Gastroesophageal sphincter (tissue), 4 donors: ENCODE measurements at regions not wholly inside any gene's neighbourhood (a gene's known extent, or its start where the extent isn't known, plus 50 kb on each side); places are given as distances from the start of the nearest gene placed in this dataset.

Experiments
- ATAC-seq: fragments of 150-250 bp; one replicate; pipeline ENCODE4 v1.9.1; 2016; ENCODE audit warnings: mild to moderate bottlenecking, moderate library complexity
- H3K27ac ChIP-seq, 4 donors: fragments of 200-600 bp; sonication (generic) in 3 of 4; 1 replicate in 3 of 4; 2 replicates in 1 of 4; pipeline ENCODE4 v1.5.1; 2016 to 2019
- H3K27me3 ChIP-seq: fragments of 200-600 bp; sonication (generic); one replicate; pipeline ENCODE4 v1.5.1; 2019
- H3K36me3 ChIP-seq, 2 donors: fragments of 200-600 bp; sonication (generic); one replicate each; pipeline ENCODE4 v1.5.1; 2019; ENCODE audit warnings: control low read depth in 1 of 2
- H3K4me1 ChIP-seq, 3 donors: fragments of 200-600 bp; sonication (generic); 1 replicate in 2 of 3; 2 replicates in 1 of 3; pipeline ENCODE4 v1.5.1; 2016 to 2019; ENCODE audit warnings: control low read depth in 2 of 3
- H3K4me3 ChIP-seq, 2 donors: fragments of 200-600 bp; sonication (generic); one replicate each; pipeline ENCODE4 v1.5.1; 2019; ENCODE audit warnings: mild to moderate bottlenecking in 1 of 2, moderate library complexity in 1 of 2
- H3K9me3 ChIP-seq, 3 donors: fragments of 200-600 bp; sonication (generic); one replicate each; pipeline ENCODE4 v1.5.1; 2017 to 2019; ENCODE audit warnings: control low read depth in 2 of 3
- CTCF ChIP-seq, 4 experiments: fragments of 200-600 bp in 2 of 4; fragments of 450-650 bp in 2 of 4; sonication (generic) in 1 of 4; IDR thresholded peaks; one replicate each; pipeline ENCODE4 v1.5.1; 2017 to 2019; ENCODE audit warnings: antibody characterized with exemption in 4 of 4, mild to moderate bottlenecking in 2 of 4, moderate library complexity in 2 of 4
- EP300 ChIP-seq: sonication (generic); formaldehyde crosslinking; IDR thresholded peaks from one replicate; pipeline ENCODE4 v1.6.1; 2017; ENCODE audit warnings: antibody characterized with exemption, mild to moderate bottlenecking
- POLR2A ChIP-seq, 2 donors: fragments of 450-650 bp; IDR thresholded peaks; one replicate each; pipeline ENCODE4 v1.6.1; 2017; ENCODE audit warnings: antibody characterized with exemption in 2 of 2, mild to moderate bottlenecking in 2 of 2, moderate library complexity in 1 of 2
- POLR2AphosphoS5 ChIP-seq: sonication (generic); formaldehyde crosslinking; IDR thresholded peaks from one replicate; pipeline ENCODE4 v1.6.1; 2017; ENCODE audit warnings: antibody characterized with exemption
- WGBS, 2 donors: methylation state at CpG; one replicate each; pipeline ENCODE4 v1.1.5; 2018; ENCODE audit warnings: low coverage in 1 of 2; 5-methylcytosine and 5-hydroxymethylcytosine counted together

- Histone ChIP-seq H3K4me3 (no peak overlapping the region), H3K4me1 (peaks cover 5 to 92% (median 28%) of the 10 kb centered on the region in 3 donors), H3K36me3 (no peaks in the 10 kb centered on the region), H3K27ac (peak overlapping the region; percentile 57 to 90 (median 87)), H3K27me3 (no peaks in the 10 kb centered on the region), H3K9me3 (no peaks in the 10 kb centered on the region)
- TF ChIP-seq EP300 (no peak), CTCF (IDR thresholded peaks at IDR 0.05) (no peak), POLR2A (IDR thresholded peaks at IDR 0.05) (no peak), POLR2AphosphoS5 (no peak)
- 50 to 52% methylated on average over 7 to 8 of the region's 15 CpGs for WGBS, 2 donors
- ATAC-seq = no peak
Measured at GRCh38 chr3:194271460-194272035, 79.6 kb downstream of the CPN2 start.

GRCh38 chr3:194272221-194272620 lies 78.9 kb downstream of the CPN2 start:
- Histone ChIP-seq H3K27me3 (no peaks in the 10 kb centered on the region), H3K4me3 (no peak overlapping the region), H3K27ac (peak overlapping the region; percentile 57 to 90 (median 87)), H3K36me3 (no peaks in the 10 kb centered on the region), H3K4me1 (peaks cover 10 to 94% (median 33%) of the 10 kb centered on the region in 3 donors), H3K9me3 (no peaks in the 10 kb centered on the region)
- WGBS, 2 donors = 83 to 98% methylated on average over 1 to 5 of the region's 11 CpGs
- TF ChIP-seq EP300 (no peak), POLR2AphosphoS5 (no peak), CTCF (IDR thresholded peaks at IDR 0.05) (no peak), POLR2A (IDR thresholded peaks at IDR 0.05) (no peak)
- ATAC-seq = no peak

GRCh38 chr3:194272861-194273742 lies 78.0 kb downstream of the CPN2 start:
- 76 to 82% methylated on average over 9 to 23 of the region's 32 CpGs for WGBS, 2 donors
- H3K36me3 ChIP-seq = no peaks in the 10 kb centered on the region
- no peak for ATAC-seq
- H3K27ac ChIP-seq = peak overlapping the region in 3 of 4 donors; percentile 86 to 90 (median 88)
- no peaks in the 10 kb centered on the region for H3K9me3 ChIP-seq
- no peaks in the 10 kb centered on the region for H3K27me3 ChIP-seq
- H3K4me3 ChIP-seq = no peak overlapping the region
- TF ChIP-seq POLR2AphosphoS5 = no peak
- peaks cover 15 to 94% (median 40%) of the 10 kb centered on the region in 3 donors for H3K4me1 ChIP-seq

GRCh38 chr3:194273743-194274310 lies 77.3 kb downstream of the CPN2 start:
- peak overlapping the region in 3 of 4 donors; percentile 73 to 86 (median 83) for H3K27ac ChIP-seq
- H3K27me3 ChIP-seq = no peaks in the 10 kb centered on the region
- no peak for TF ChIP-seq POLR2AphosphoS5
- TF ChIP-seq EP300 = no peak
- TF ChIP-seq CTCF (IDR thresholded peaks at IDR 0.05) = no peak
- TF ChIP-seq POLR2A (IDR thresholded peaks at IDR 0.05) = no peak
- peaks cover 22 to 96% (median 47%) of the 10 kb centered on the region in 3 donors for H3K4me1 ChIP-seq
- 93 to 94% methylated on average over 5 to 7 of the region's 7 CpGs for WGBS, 2 donors
- H3K4me3 ChIP-seq = no peak overlapping the region
- H3K9me3 ChIP-seq = no peaks in the 10 kb centered on the region
- H3K36me3 ChIP-seq = no peaks in the 10 kb centered on the region
- no peak for ATAC-seq

GRCh38 chr3:194274424-194275085 lies 76.6 kb downstream of the CPN2 start:
- Histone ChIP-seq H3K27ac (peak overlapping the region in 3 of 4 donors; percentile 73 to 86 (median 83)), H3K27me3 (no peaks in the 10 kb centered on the region), H3K4me3 (no peak overlapping the region), H3K36me3 (no peaks in the 10 kb centered on the region), H3K4me1 (peaks cover 22 to 96% (median 49%) of the 10 kb centered on the region in 3 donors), H3K9me3 (no peaks in the 10 kb centered on the region)
- ATAC-seq = no peak
- peak in 1 of 4 experiments; percentile 21 for TF ChIP-seq CTCF (IDR thresholded peaks at IDR 0.05)
- TF ChIP-seq POLR2AphosphoS5 = no peak
- WGBS, 2 donors = 32 to 47% methylated on average over 3 to 4 of the region's 4 CpGs
